Activated B cell treated with CpG ODN at 0.5 μM for 24 hours (primary cell): ENCODE measurements at regions not wholly inside any gene's neighbourhood (a gene's known extent, or its start where the extent isn't known, plus 50 kb on each side); places are given as distances from the start of the nearest gene placed in this dataset.

Source experiments
- ATAC-seq: fragments of 200-7000 bp; cut with Tn5 transposase; one replicate; pipeline ENCODE4 v1.10.0; 2021; ENCODE audit warnings: low read depth, mild to moderate bottlenecking, moderate library complexity
- CTCF ChIA-PET: fragments of 350-600 bp; sonication (Branson Sonifier 250); formaldehyde crosslinking; loops from one replicate; lab custom pipeline; 2021; ENCODE audit warnings: antibody characterized with exemption; lab: Charles Lee
- POLR2A ChIA-PET: fragments of 350-600 bp; sonication (Branson Sonifier 250); formaldehyde crosslinking; loops from one replicate; lab custom pipeline; 2021; ENCODE audit warnings: antibody characterized with exemption; lab: Charles Lee
- DNase-seq: peaks from one replicate; pipeline ENCODE4 v3.0.0; 2022
- H3K27ac Mint-ChIP-seq: one replicate; pipeline ENCODE4 v1.8.0; 2020; ENCODE audit warnings: mixed read lengths
- H3K27me3 Mint-ChIP-seq: one replicate; pipeline ENCODE4 v1.8.0; 2021; ENCODE audit warnings: mixed read lengths
- H3K36me3 Mint-ChIP-seq: one replicate; pipeline ENCODE4 v1.8.0; 2021; ENCODE audit warnings: low read depth, mixed read lengths
- H3K4me1 Mint-ChIP-seq: one replicate; pipeline ENCODE4 v1.8.0; 2021; ENCODE audit warnings: mixed read lengths
- H3K4me3 Mint-ChIP-seq: one replicate; pipeline ENCODE4 v1.8.0; 2020; ENCODE audit warnings: mild to moderate bottlenecking, mixed read lengths
- H3K9me3 Mint-ChIP-seq: one replicate; pipeline ENCODE4 v1.8.0; 2020; ENCODE audit warnings: mixed read lengths
- intact Hi-C: fragments of 100-400 bp; cut with micrococcal nuclease; formaldehyde crosslinking; loops from one replicate; pipeline ENCODE4 v1.15.1; 2024
- TF ChIP-seq, protein P1 (sequence below): fragments of 200-600 bp; IDR thresholded peaks from one replicate; pipeline ENCODE4 v1.8.0; 2022; ENCODE audit warnings: antibody characterized with exemption, mild to moderate bottlenecking

DNA sequence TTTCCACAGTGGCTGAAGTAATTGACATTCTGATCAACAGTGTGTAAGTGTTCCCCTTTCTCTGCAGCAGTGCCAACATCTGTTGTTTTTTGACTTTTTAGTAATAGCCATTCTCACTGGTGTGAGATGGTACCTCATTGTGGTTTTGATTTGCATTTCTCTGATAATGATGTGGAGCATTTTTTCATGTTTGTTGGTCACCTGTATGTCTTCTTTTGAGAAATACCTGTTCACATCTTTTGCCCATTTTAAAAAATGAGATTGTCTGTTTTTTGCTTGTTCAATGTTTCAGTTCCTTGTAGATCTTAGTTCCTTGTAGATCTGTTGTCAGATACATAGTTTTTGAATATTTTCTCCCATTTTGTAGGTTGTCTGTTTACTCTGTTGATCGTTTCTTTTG is 162.5 kb upstream of the PITX1 start:
- Mint-ChIP-seq H3K27ac (no peak overlapping the region), H3K4me3 (no peak overlapping the region), H3K27me3 (peaks cover 19% of the 10 kb centered on the region), H3K9me3 (peaks cover 13% of the 10 kb centered on the region), H3K36me3 (no peaks in the 10 kb centered on the region), H3K4me1 (peaks cover 2% of the 10 kb centered on the region)
- TF ChIP-seq, protein P1, sequence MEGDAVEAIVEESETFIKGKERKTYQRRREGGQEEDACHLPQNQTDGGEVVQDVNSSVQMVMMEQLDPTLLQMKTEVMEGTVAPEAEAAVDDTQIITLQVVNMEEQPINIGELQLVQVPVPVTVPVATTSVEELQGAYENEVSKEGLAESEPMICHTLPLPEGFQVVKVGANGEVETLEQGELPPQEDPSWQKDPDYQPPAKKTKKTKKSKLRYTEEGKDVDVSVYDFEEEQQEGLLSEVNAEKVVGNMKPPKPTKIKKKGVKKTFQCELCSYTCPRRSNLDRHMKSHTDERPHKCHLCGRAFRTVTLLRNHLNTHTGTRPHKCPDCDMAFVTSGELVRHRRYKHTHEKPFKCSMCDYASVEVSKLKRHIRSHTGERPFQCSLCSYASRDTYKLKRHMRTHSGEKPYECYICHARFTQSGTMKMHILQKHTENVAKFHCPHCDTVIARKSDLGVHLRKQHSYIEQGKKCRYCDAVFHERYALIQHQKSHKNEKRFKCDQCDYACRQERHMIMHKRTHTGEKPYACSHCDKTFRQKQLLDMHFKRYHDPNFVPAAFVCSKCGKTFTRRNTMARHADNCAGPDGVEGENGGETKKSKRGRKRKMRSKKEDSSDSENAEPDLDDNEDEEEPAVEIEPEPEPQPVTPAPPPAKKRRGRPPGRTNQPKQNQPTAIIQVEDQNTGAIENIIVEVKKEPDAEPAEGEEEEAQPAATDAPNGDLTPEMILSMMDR, result no peak
- ChIA-PET CTCF (no interaction called here), POLR2A (no interaction called here)
- ATAC-seq (no peak), DNase-seq (no peak)
- intact Hi-C loops, result loop anchor here (10.0 kb wide), 1 partner anchor 412 kb away; no protein-coding TSS in a partner anchor

DNA sequence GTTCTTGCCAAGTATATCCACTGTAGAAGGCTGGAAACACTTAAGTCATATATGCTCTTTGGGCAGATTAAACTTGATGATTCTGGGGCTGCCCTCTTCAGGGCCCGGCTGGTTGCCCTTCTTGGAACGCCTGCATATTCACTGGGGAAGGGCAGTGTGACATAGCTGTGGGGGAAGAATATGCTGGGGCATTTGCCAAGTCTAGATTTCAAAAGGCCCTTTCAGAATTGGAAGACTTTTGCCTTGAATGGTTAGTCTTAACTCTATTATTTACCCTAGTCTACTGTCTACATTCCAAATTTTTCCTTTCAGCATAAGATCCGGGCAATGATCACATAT is 161.2 kb upstream of the PITX1 start:
- intact Hi-C loops, result loop anchor here (10.0 kb wide), 1 partner anchor 410 kb away; no protein-coding TSS in a partner anchor
- Mint-ChIP-seq H3K9me3 (peaks cover 13% of the 10 kb centered on the region), H3K4me1 (peaks cover 7% of the 10 kb centered on the region), H3K27ac (no peak overlapping the region), H3K36me3 (no peaks in the 10 kb centered on the region), H3K4me3 (no peak overlapping the region), H3K27me3 (peaks cover 25% of the 10 kb centered on the region)
- TF ChIP-seq, protein P1, result no peak
- DNase-seq (no peak), ATAC-seq (no peak)
- ChIA-PET CTCF (interaction anchor here (1.2 kb wide), 1 partner anchor 10 kb away, joined by 3 read pairs; no protein-coding TSS in a partner anchor), POLR2A (no interaction called here)

DNA sequence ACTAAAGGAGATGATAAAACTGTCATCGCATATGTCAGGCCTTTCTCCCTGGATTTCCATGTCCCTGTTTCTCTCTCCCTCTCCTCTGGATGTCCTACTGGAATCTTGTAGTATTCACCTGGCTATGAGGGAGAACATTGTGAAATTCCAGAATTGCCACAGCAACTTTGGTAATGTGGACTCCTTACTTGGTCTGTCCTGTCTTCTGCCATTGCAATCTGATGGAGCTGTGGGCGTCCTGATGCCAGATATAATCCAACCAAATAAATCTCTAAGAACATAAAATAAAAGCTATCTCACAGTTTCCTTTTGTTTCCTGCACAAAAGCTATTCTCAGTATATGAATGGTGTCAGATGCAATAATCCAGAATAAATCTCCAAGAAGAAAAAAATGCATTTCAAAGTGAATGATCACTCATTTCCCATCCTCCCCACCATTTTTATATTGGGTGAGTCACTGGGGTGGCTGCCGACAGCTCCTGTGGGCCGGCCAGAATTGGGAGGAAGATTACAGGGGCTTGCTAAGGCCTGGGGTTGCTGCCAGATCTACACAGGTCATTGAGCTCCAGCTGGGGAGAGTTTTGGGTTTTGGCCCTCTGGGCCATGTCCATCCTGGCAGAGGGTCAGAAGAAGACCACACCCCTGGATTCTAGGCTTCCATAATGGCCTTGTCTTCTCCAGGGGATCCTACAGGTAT is 160.7 kb upstream of the PITX1 start:
- ChIA-PET POLR2A (no interaction called here), CTCF (interaction anchor here (1.2 kb wide), 1 partner anchor 11 kb away, joined by 3 read pairs; no protein-coding TSS in a partner anchor)
- DNase-seq (no peak), ATAC-seq (no peak)
- Mint-ChIP-seq H3K4me1 (peaks cover 7% of the 10 kb centered on the region), H3K9me3 (peaks cover 13% of the 10 kb centered on the region), H3K27me3 (peaks cover 28% of the 10 kb centered on the region), H3K36me3 (no peaks in the 10 kb centered on the region), H3K27ac (no peak overlapping the region), H3K4me3 (no peak overlapping the region)
- TF ChIP-seq, protein P1, result no peak
- intact Hi-C loops, result loop anchor here (5.0 to 10.0 kb wide), 2 partner anchors 162 to 410 kb away; partner anchors contain the start of gene PITX1

DNA sequence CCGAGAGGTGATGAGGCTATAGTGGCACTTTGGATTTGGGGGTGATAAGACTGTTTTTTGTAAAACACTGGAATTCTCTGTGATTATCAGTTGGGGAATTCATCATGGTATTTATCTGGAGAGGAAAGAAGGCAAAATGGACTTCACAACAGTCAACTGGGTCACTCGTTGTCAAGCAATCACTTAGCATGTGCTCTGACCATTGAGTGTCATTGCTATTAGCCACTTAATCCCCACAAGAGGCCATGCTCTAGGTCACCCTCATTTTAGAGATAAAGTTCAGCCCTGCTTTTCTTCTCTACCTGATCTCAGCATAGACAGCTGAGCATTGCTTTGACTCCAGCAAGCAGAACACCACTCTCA is 160.1 kb upstream of the PITX1 start:
- no peak overlapping the region for H3K4me3 Mint-ChIP-seq
- intact Hi-C loops, result loop anchor here (5.0 to 10.0 kb wide), 2 partner anchors 162 to 409 kb away; partner anchors contain the start of gene PITX1
- DNase-seq (no peak), ATAC-seq (no peak)
- H3K4me1 Mint-ChIP-seq, result peaks cover 7% of the 10 kb centered on the region
- H3K36me3 Mint-ChIP-seq, result no peaks in the 10 kb centered on the region
- no peak overlapping the region for H3K27ac Mint-ChIP-seq
- peaks cover 32% of the 10 kb centered on the region for H3K27me3 Mint-ChIP-seq
- ChIA-PET POLR2A (no interaction called here), CTCF (no interaction called here)
- H3K9me3 Mint-ChIP-seq, result peaks cover 13% of the 10 kb centered on the region
- TF ChIP-seq, protein P1, result no peak

DNA sequence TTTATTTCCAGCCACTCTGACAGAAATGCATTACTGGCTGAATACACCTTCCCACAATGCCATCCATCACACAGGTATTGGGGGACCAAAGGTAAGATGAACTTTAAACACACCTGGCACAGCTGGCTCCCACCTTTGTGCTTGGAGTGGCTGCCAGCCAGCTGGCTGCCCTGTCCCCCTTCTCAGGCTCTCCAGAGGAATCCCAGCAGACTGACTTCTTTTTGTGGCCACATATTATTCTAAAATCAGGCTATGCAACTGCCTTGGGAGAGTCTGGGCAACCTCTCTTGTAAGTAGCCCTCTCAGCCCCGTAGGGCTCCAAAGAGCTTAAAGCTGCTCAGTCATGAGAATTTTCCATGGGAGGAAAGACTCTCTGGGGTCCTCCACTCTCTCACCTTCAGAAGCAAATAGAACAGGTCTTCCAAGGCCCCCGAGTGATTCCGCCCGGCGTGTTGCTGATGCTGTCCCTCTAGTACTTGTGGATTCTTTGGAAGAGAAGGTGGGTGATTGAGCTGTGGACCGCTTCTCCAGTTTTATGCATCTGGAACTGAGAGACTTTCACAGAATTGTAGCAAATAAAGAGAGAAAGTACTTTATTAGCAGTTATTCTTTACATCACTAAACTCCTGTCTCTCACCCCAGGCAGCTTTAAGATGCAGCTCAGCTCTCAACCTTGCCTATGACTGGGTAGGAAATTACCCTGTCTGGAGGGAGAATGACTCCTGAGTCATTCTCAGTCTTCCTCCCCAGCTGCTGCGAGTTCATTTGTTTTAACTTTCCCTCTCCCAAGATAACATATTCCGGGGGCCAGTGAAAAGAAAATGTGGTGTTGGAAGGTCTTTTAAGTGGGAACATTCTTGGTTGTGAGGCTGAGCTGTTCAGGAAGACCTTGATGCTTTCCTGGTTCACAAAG is 159.4 kb upstream of the PITX1 start:
- Mint-ChIP-seq H3K9me3 (peaks cover 11% of the 10 kb centered on the region), H3K27ac (no peak overlapping the region), H3K27me3 (peaks cover 32% of the 10 kb centered on the region), H3K36me3 (no peaks in the 10 kb centered on the region), H3K4me3 (no peak overlapping the region), H3K4me1 (peaks cover 7% of the 10 kb centered on the region)
- TF ChIP-seq, protein P1, result no peak
- DNase-seq, result no peak
- intact Hi-C loops, result loop anchor here (5.0 to 10.0 kb wide), 2 partner anchors 161 to 409 kb away; partner anchors contain the start of gene PITX1
- no peak for ATAC-seq
- ChIA-PET POLR2A (no interaction called here), CTCF (no interaction called here)
